HG02623 (cell line): ENCODE measurements at regions not wholly inside any gene's neighbourhood (a gene's known extent, or its start where the extent isn't known, plus 50 kb on each side); places are given as distances from the start of the nearest gene placed in this dataset.

Experiments
- ATAC-seq: cut with Tn5 transposase; IDR thresholded peaks from one replicate; pipeline ENCODE4 v1.9.1; 2021; ENCODE audit warnings: moderate library complexity; ENCODE audit not compliant: unreplicated experiment

- ATAC-seq = peak; percentile 44
Observed at GRCh38 chr14:71524320-71524982, 407.8 kb upstream of the RGS6 start.

GRCh38 chr14:71525663-71526221, 406.5 kb upstream of the RGS6 start:
- no peak for ATAC-seq

DNA sequence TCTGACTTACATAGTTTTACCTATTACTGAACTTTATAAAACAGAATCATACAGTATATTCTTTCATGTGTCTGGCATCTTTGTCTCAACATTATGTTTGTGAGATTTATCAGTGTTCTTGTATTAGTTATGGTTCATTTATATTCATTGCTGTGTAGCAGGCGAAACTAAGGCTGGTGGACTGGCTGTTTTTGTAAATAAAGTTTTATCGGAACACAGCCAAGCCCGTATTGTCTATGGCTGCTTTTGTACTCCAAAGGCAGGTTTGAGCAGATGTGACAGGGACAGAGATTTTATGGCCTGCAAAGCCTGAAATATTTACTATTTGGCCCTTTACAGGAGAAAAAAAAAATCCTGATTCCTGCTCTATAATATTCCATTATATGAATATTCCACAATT, 405.8 kb upstream of the RGS6 start:
- no peak for ATAC-seq

- no peak for ATAC-seq
Observed at GRCh38 chr14:71527838-71528237, 404.4 kb upstream of the RGS6 start.

DNA sequence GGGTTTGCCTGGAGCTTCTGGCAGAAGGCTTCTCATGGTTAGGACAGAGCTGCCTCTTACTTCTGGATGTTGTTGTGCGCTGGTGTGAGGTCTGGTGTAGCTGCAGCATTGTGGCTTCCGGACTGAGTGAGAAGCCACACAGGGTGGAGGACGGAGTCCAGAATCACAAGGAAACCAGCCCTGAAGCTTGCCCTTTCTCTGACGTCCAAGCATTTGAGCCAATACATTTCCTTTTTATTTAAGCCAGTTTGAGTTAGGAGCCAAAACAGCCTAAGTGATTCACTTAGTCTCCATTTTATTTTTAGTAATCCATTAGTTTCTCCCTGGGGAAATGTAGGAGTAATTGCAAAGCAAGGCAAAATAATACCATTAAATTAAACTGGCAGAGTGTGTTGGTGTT, 402.4 kb upstream of the RGS6 start:
- ATAC-seq = no peak

DNA sequence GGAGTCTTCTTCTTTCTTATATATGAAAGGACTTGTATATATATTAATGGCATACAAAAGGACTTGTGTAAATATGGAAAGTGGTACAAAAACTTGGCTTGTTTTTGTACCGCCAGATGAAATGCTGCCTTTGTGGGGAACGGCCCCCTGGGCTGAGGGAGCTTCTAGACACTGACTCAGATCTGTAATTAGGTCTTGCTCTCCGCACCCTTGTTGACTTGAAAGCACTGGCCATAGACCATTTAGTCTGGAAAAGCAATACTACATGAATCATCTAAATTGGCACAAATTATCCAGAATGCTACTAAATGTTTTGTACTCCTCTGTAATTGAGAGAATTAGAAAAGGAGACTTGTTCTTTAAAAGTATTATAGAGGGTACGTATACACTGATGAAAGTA, 399.9 kb upstream of the RGS6 start:
- ATAC-seq = no peak

DNA sequence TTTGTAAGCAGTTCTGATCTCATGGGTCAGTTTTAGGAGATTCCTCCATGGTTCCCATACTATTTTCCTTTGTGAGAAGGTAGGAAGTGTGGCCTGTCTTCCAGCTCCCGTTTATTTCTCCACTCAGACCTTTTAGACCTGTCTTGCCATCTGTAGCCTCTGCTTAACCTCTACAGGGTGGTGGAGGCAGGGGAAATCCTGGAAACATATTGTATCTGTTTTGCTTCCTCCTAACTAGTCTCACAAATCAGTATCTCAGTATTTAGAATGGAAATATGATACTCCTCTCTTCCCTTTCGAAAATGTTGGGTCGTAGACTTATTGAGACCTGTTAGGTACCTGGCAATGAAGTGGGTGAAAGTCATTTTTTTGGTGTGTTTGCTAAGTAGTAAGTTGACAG, 399.4 kb upstream of the RGS6 start:
- no peak for ATAC-seq

DNA sequence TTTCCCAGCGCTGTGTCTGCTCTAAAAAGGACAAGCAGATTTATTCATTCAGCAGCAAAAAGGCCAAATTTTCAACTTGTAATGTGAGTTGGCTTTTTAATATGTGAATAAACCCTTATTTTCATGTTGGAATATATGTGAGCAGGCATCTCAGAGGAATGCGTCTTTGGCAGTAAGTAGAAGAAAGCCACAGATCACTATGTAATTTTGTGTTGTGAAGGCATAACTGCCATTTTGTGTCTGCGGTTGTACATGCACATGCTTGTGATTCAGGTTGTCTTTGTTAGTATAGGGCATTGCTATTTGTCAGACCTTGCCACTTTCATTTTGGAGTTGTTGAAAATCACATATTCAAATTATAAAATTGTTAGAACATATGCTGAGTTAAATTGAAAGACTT, 398.8 kb upstream of the RGS6 start:
- ATAC-seq = no peak

DNA sequence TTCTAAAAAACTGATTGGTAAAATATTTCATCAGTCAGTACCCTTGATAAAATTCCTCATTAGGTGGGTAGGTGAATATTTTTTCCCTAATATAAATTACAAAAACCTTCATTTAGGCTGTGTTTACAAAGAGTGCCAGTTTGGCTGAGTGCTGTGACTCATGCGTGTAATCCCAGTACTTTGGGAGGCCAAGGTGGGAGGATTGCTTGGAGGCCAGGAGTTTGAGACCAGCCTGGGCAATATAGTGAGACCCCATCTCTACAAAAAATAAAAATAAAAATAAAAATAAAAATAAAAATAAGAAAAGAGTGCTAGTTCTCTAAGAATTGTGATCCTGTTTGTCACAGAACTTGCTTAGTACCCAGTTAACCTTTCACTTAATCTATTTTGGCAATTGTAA, 398.4 kb upstream of the RGS6 start:
- ATAC-seq = no peak

- no peak for ATAC-seq
Observed at GRCh38 chr14:71534506-71534905, 397.7 kb upstream of the RGS6 start.

DNA sequence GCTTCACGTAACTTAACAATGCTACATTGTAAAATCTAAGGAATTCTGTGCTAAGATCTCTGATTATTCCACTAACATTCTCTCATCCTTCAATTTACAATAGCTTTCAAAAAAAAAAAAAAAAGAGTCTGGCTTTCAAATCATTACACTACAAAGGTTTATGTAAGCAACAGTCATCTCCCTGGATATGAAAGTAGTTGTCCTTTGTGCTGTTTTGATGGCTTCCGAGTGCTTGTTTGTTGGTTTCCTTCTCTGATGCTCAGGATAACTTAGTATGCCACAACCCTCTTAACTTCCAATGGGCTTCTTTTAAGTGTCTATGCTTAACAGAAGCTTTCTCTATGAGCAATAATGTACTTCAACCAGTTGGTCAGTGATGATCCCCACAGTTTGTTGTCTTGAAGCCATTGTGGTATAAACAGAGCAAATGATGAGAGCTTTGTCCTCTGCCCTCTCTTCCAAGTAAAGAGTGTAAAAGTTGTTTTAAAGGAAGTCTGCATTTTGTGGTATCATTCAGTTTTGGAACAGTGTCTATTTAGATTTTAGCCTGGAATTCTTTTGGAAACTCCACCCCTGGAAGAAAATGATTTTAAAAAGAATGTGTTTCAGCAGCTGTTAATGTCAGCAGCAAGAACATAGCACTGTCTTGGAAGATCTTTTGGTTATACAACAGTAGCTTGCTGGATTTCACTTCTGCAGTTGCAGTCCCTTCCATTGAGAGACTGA, 396.1 kb upstream of the RGS6 start:
- ATAC-seq = no peak

GRCh38 chr14:71536927-71537772, 395.1 kb upstream of the RGS6 start:
- no peak for ATAC-seq

- no peak for ATAC-seq
Observed at GRCh38 chr14:71538288-71538687, 393.9 kb upstream of the RGS6 start.

DNA sequence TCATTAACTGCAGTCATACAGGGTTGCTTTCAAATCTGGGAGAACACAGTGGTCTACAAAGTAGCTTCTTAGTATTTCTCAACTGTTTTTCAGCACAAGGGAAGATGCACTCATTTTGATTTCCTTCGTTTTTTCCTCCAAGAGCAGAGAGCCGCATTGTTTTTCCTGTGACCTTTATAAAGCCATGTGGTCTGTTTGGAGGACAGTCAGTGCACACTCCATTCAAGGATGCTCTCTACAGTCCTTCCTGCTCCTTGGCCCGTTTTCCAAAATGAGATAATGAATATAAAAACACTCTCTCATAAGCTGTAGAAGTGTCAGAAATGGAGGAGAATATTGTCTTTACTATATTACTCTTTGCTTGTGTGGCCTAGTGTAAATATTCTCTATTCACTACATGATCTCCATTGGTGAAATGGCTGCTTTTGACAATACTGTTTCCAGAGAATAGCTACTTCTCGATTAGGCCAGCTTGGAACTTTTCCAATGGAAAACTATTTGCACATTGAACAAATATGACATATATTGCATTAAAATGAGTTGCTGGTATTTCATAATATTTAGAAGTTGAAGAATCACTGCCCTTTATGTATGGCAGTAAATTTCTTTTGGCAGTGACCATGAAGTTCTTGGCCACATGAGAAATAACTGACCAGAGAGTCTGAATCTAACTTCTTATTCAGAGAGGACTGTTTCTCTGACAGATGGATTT, 393.1 kb upstream of the RGS6 start:
- ATAC-seq = no peak

GRCh38 chr14:71539650-71540285, 392.5 kb upstream of the RGS6 start:
- ATAC-seq = no peak

DNA sequence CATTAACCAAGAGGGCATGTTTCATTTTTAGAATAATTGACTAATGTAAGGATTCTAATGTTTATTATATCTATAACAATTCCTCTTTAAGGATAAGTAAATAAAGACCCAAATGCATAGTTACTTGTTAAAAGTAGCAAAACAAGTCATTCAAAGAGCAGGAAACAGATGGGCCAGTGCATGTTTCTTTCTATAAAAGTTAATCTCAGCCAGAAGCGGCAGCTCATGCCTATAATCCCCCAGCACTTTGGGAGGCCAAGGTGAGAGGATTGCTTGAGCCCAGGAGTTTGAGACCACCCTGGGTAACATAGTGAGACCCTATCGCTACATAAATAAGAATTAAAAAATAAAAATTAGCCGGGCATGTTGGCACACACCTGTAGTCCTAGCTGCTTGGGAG, 391.0 kb upstream of the RGS6 start:
- no peak for ATAC-seq

DNA sequence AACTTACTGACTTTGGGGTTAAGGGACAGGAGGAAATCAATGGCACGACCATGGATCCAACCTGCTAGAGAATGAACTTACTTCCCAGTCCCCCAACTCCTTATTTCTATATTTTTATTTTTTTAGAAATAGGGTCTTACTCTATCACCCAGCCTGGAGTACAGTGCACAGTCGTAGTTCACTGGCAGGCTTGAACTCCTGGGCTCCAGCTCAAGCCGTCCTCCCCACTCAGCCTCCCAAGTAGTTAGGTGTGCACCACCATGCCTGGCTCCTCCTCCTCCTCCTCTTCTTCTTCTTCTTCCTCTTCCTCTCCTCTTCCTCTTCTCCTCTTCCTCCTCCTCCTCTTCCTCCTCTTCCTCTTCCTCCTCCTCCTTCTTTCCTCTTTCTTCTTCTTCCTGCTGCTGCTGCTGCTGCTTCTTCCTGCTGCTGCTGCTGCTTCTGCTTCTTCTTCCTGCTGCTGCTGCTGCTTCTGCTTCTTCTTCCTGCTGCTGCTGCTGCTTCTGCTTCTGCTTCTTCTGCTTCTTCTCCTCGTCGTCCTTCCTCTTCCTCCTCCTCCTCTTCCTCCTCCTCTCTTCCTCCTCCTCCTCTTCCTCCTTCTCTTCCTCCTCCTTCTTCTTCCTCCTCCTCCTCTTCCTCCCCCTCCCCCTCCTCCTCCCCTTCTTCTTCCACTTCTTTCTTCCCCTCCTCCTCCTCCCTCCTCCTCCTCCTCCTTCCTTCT, 390.1 kb upstream of the RGS6 start:
- ATAC-seq = no peak

DNA sequence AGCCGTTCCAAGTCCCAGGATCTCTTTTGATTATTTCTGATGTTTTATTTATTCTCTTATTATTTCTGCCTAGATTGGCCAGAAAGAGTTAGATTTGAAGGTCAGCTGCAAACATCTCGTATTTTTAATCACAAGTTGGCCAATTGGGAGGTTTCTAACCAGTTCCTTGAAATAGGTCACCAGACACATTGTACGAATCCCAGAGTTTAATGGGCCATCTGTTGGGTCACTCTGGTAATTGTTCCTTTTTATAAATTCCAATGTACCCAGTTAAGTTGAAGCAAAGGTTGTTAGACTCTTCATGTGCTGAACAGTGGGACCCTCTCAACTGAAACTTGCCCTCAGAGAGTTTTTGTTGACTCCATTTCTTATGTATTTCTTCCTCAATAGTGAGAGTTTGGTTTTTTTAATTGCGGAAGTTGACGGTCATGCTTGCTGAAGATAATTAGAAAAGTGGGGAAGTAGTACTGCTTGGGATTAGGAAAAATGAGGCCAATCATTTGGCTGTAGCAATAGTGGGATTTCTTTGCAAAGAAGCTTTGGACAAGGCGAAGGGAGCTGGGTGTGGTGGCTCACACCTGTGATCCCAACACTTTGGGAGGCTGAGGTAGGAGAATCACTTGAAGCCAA, 382.7 kb upstream of the RGS6 start:
- ATAC-seq = no peak

- no peak for ATAC-seq
Observed at GRCh38 chr14:71550367-71550766, 381.9 kb upstream of the RGS6 start.
